ENCODE measurements at regions not wholly inside any gene's neighbourhood (a gene's known extent, or its start where the extent isn't known, plus 50 kb on each side); places are given as distances from the start of the nearest gene placed in this dataset.

- TF ChIP-seq CTCF (IDR thresholded peaks at IDR 0.05; ENCODE audit: insufficient read depth, low read length, poor library complexity, severe bottlenecking): no peak
- Histone ChIP-seq H3K27me3 (replicated peaks; ENCODE audit: control insufficient read depth, insufficient read depth, low read length) (no peaks in the 10 kb centered on the region), H3K36me3 (ENCODE audit: control insufficient read depth, insufficient read depth, low read length) (no peaks in the 10 kb centered on the region), H3K4me3 (replicated peaks; ENCODE audit: low read depth, low read length) (no peak overlapping the region)
- DNase-seq (ENCODE audit: extremely low read depth, insufficient read length): no peak
These were observed 263.2 kb downstream of the C12orf50 start for GRCh38 chr12:87766044-87766443.

- no peaks in the 10 kb centered on the region for H3K36me3 ChIP-seq (ENCODE audit: control insufficient read depth, insufficient read depth, low read length)
- no peaks in the 10 kb centered on the region for H3K27me3 ChIP-seq (replicated peaks; ENCODE audit: control insufficient read depth, insufficient read depth, low read length)
- DNase-seq (ENCODE audit: extremely low read depth, insufficient read length): no peak
- H3K4me3 ChIP-seq (replicated peaks; ENCODE audit: low read depth, low read length): no peak overlapping the region
- TF ChIP-seq CTCF (IDR thresholded peaks at IDR 0.05; ENCODE audit: insufficient read depth, low read length, poor library complexity, severe bottlenecking): no peak
These were observed 268.3 kb downstream of the C12orf50 start for GRCh38 chr12:87760943-87761342.

- Histone ChIP-seq H3K4me3 (replicated peaks; ENCODE audit: low read depth, low read length) (no peak overlapping the region), H3K36me3 (ENCODE audit: control insufficient read depth, insufficient read depth, low read length) (no peaks in the 10 kb centered on the region), H3K27me3 (replicated peaks; ENCODE audit: control insufficient read depth, insufficient read depth, low read length) (no peaks in the 10 kb centered on the region)
- no peak for TF ChIP-seq CTCF (IDR thresholded peaks at IDR 0.05; ENCODE audit: insufficient read depth, low read length, poor library complexity, severe bottlenecking)
- DNase-seq (ENCODE audit: extremely low read depth, insufficient read length): no peak
These were observed 270.9 kb downstream of the C12orf50 start for GRCh38 chr12:87758271-87758670.

GRCh38 chr12:87756721-87757120 is 272.5 kb downstream of the C12orf50 start:
- Histone ChIP-seq H3K4me3 (replicated peaks; ENCODE audit: low read depth, low read length) (no peak overlapping the region), H3K27me3 (replicated peaks; ENCODE audit: control insufficient read depth, insufficient read depth, low read length) (no peaks in the 10 kb centered on the region), H3K36me3 (ENCODE audit: control insufficient read depth, insufficient read depth, low read length) (no peaks in the 10 kb centered on the region)
- TF ChIP-seq CTCF (IDR thresholded peaks at IDR 0.05; ENCODE audit: insufficient read depth, low read length, poor library complexity, severe bottlenecking): no peak
- DNase-seq (ENCODE audit: extremely low read depth, insufficient read length): no peak

- H3K4me3 ChIP-seq (replicated peaks; ENCODE audit: low read depth, low read length): no peak overlapping the region
- no peak for DNase-seq (ENCODE audit: extremely low read depth, insufficient read length)
- TF ChIP-seq CTCF (IDR thresholded peaks at IDR 0.05; ENCODE audit: insufficient read depth, low read length, poor library complexity, severe bottlenecking): no peak
- H3K27me3 ChIP-seq (replicated peaks; ENCODE audit: control insufficient read depth, insufficient read depth, low read length): no peaks in the 10 kb centered on the region
- no peaks in the 10 kb centered on the region for H3K36me3 ChIP-seq (ENCODE audit: control insufficient read depth, insufficient read depth, low read length)
These were observed 273.1 kb downstream of the C12orf50 start for GRCh38 chr12:87756111-87756510.

GRCh38 chr12:87728931-87729593 is 300.1 kb downstream of the C12orf50 start:
- no peak for TF ChIP-seq CTCF (IDR thresholded peaks at IDR 0.05; ENCODE audit: insufficient read depth, low read length, poor library complexity, severe bottlenecking)
- DNase-seq (ENCODE audit: extremely low read depth, insufficient read length): no peak
- Histone ChIP-seq H3K4me3 (replicated peaks; ENCODE audit: low read depth, low read length) (no peak overlapping the region), H3K27me3 (replicated peaks; ENCODE audit: control insufficient read depth, insufficient read depth, low read length) (no peaks in the 10 kb centered on the region), H3K36me3 (ENCODE audit: control insufficient read depth, insufficient read depth, low read length) (no peaks in the 10 kb centered on the region)
